ENCODE measurements at regions not wholly inside any gene's neighbourhood (a gene's known extent, or its start where the extent isn't known, plus 50 kb on each side); places are given as distances from the start of the nearest gene placed in this dataset.

GRCh38 chr3:35849496-35849895 is 210.2 kb downstream of the ARPP21 start:
- TF ChIP-seq CTCF (IDR thresholded peaks at IDR 0.05; ENCODE audit: borderline replicate concordance, control extremely low read depth, extremely low read depth, insufficient read depth, missing control alignments) = no peak
- DNase-seq (ENCODE audit: low spot score) = no peak
- in situ Hi-C loops (cut with MboI; ENCODE audit: low sequenced_read_pairs, unreplicated experiment) = no loop called here

- no peak for TF ChIP-seq CTCF (IDR thresholded peaks at IDR 0.05; ENCODE audit: borderline replicate concordance, control extremely low read depth, extremely low read depth, insufficient read depth, missing control alignments)
- in situ Hi-C loops (cut with MboI; ENCODE audit: low sequenced_read_pairs, unreplicated experiment) = no loop called here
- no peak for DNase-seq (ENCODE audit: low spot score)
Measured at GRCh38 chr3:35849963-35850362, 210.6 kb downstream of the ARPP21 start.

GRCh38 chr3:35857004-35857403 is 217.7 kb downstream of the ARPP21 start:
- DNase-seq (ENCODE audit: low spot score) = no peak
- in situ Hi-C loops (cut with MboI; ENCODE audit: low sequenced_read_pairs, unreplicated experiment) = no loop called here
- TF ChIP-seq CTCF (IDR thresholded peaks at IDR 0.05; ENCODE audit: borderline replicate concordance, control extremely low read depth, extremely low read depth, insufficient read depth, missing control alignments) = no peak

- no peak for TF ChIP-seq CTCF (IDR thresholded peaks at IDR 0.05; ENCODE audit: borderline replicate concordance, control extremely low read depth, extremely low read depth, insufficient read depth, missing control alignments)
- in situ Hi-C loops (cut with MboI; ENCODE audit: low sequenced_read_pairs, unreplicated experiment) = no loop called here
- no peak for DNase-seq (ENCODE audit: low spot score)
Measured at GRCh38 chr3:35862057-35862456, 222.7 kb downstream of the ARPP21 start.

- TF ChIP-seq CTCF (IDR thresholded peaks at IDR 0.05; ENCODE audit: borderline replicate concordance, control extremely low read depth, extremely low read depth, insufficient read depth, missing control alignments) = no peak
- in situ Hi-C loops (cut with MboI; ENCODE audit: low sequenced_read_pairs, unreplicated experiment) = no loop called here
- no peak for DNase-seq (ENCODE audit: low spot score)
Measured at GRCh38 chr3:35864871-35865270, 225.5 kb downstream of the ARPP21 start.

- DNase-seq (ENCODE audit: low spot score) = no peak
- no peak for TF ChIP-seq CTCF (IDR thresholded peaks at IDR 0.05; ENCODE audit: borderline replicate concordance, control extremely low read depth, extremely low read depth, insufficient read depth, missing control alignments)
- in situ Hi-C loops (cut with MboI; ENCODE audit: low sequenced_read_pairs, unreplicated experiment) = no loop called here
Measured at GRCh38 chr3:35867791-35868190, 228.5 kb downstream of the ARPP21 start.

GRCh38 chr3:35871009-35871408 is 231.7 kb downstream of the ARPP21 start:
- no peak for DNase-seq (ENCODE audit: low spot score)
- TF ChIP-seq CTCF (IDR thresholded peaks at IDR 0.05; ENCODE audit: borderline replicate concordance, control extremely low read depth, extremely low read depth, insufficient read depth, missing control alignments) = no peak
- in situ Hi-C loops (cut with MboI; ENCODE audit: low sequenced_read_pairs, unreplicated experiment) = no loop called here
